GM12892 (cell line): ENCODE measurements at regions not wholly inside any gene's neighbourhood (a gene's known extent, or its start where the extent isn't known, plus 50 kb on each side); places are given as distances from the start of the nearest gene placed in this dataset.

Experiments used
- POLR2A ChIP-seq: IDR thresholded peaks from 2 replicates; pipeline ENCODE4 v1.6.1; 2011; ENCODE audit warnings: low read depth, low read length, control low read depth
- POLR2AphosphoS5 ChIP-seq: IDR thresholded peaks from 2 replicates; pipeline ENCODE4 v1.6.1; 2011; ENCODE audit warnings: low read depth, low read length, control low read depth
- TAF1 ChIP-seq: IDR thresholded peaks from 2 replicates; pipeline ENCODE4 v1.6.1; 2011; ENCODE audit warnings: low read depth, mild to moderate bottlenecking, control low read depth, low read length, borderline replicate concordance

DNA sequence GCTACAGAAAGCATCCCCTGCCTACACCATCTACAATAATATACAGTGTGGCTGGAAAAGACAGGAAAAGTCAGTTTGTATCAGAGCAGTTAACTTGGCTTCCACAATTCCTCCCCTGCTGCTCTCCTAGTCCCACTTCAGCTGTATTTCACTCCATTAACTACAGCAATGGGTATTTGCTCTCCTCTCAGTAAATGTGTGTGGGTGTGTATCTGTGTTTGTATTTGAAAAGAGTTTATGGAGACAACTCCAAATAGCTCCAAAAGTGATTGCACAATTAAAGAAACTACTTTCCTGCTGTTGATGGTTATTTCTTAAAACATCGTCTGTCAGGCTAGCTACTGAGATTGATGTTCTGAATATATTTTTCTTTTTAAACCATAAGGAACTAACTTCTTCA is 333.7 kb upstream of the FIGN start:
- TF ChIP-seq TAF1 (no peak), POLR2AphosphoS5 (no peak), POLR2A (no peak)
